ENCODE measurements at regions not wholly inside any gene's neighbourhood (a gene's known extent, or its start where the extent isn't known, plus 50 kb on each side); places are given as distances from the start of the nearest gene placed in this dataset.

GRCh38 chr6:16974704-16975359 lies 127.0 kb upstream of the STMND1 start:
- DNase-seq, result no peak

GRCh38 chr6:16974387-16974673 lies 127.5 kb upstream of the STMND1 start:
- DNase-seq, result no peak

- DNase-seq, result no peak
These were observed 128.1 kb upstream of the STMND1 start for GRCh38 chr6:16973545-16974386.

- no peak for DNase-seq
These were observed 128.8 kb upstream of the STMND1 start for GRCh38 chr6:16973051-16973450.

GRCh38 chr6:16972535-16972934 lies 129.3 kb upstream of the STMND1 start:
- DNase-seq, result no peak

- DNase-seq, result no peak
These were observed 131.9 kb upstream of the STMND1 start for GRCh38 chr6:16969699-16970655.

- DNase-seq, result no peak
These were observed 133.7 kb upstream of the STMND1 start for GRCh38 chr6:16968101-16968500.

- DNase-seq, result no peak
These were observed 134.4 kb upstream of the STMND1 start for GRCh38 chr6:16967470-16967817.

GRCh38 chr6:16966791-16967469 lies 134.9 kb upstream of the STMND1 start:
- DNase-seq, result no peak

- DNase-seq, result no peak
These were observed 136.2 kb upstream of the STMND1 start for GRCh38 chr6:16965689-16966088.

GRCh38 chr6:16964553-16965499 lies 137.0 kb upstream of the STMND1 start:
- peak; percentile 71 for DNase-seq

- no peak for DNase-seq
These were observed 140.3 kb upstream of the STMND1 start for GRCh38 chr6:16961577-16961976.

GRCh38 chr6:16959789-16960188 lies 142.1 kb upstream of the STMND1 start:
- no peak for DNase-seq

- no peak for DNase-seq
These were observed 145.5 kb upstream of the STMND1 start for GRCh38 chr6:16956361-16956760.

- no peak for DNase-seq
These were observed 146.0 kb upstream of the STMND1 start for GRCh38 chr6:16955899-16956298.

- DNase-seq, result no peak
These were observed 147.9 kb upstream of the STMND1 start for GRCh38 chr6:16953905-16954304.

- no peak for DNase-seq
These were observed 148.4 kb upstream of the STMND1 start for GRCh38 chr6:16953446-16953845.

- no peak for DNase-seq
These were observed 150.9 kb upstream of the STMND1 start for GRCh38 chr6:16950825-16951495.

GRCh38 chr6:16950302-16950701 lies 151.5 kb upstream of the STMND1 start:
- DNase-seq, result no peak

GRCh38 chr6:16949716-16950115 lies 152.1 kb upstream of the STMND1 start:
- no peak for DNase-seq

- DNase-seq, result no peak
These were observed 153.5 kb upstream of the STMND1 start for GRCh38 chr6:16948396-16948795.

Measured in left kidney (tissue), 1 donor.